Astrocyte (in vitro differentiated cells and primary cell): ENCODE measurements at regions not wholly inside any gene's neighbourhood (a gene's known extent, or its start where the extent isn't known, plus 50 kb on each side); places are given as distances from the start of the nearest gene placed in this dataset.

Source experiments
- EZH2 ChIP-seq: IDR thresholded peaks from 2 replicates; pipeline ENCODE4 v1.6.1; 2012; ENCODE audit warnings: mild to moderate bottlenecking, low read length, inconsistent platforms; ENCODE audit not compliant: insufficient read depth
- TF ChIP-seq, protein P1 (sequence below): IDR thresholded peaks from 2 replicates; pipeline ENCODE4 v1.5.1; 2011; ENCODE audit warnings: low read depth, mild to moderate bottlenecking, inconsistent platforms, low read length, moderate library complexity; ENCODE audit not compliant: insufficient read depth

GRCh38 chr4:20386906-20387305, 135.2 kb downstream of the SLIT2 start:
- TF ChIP-seq, protein P1, sequence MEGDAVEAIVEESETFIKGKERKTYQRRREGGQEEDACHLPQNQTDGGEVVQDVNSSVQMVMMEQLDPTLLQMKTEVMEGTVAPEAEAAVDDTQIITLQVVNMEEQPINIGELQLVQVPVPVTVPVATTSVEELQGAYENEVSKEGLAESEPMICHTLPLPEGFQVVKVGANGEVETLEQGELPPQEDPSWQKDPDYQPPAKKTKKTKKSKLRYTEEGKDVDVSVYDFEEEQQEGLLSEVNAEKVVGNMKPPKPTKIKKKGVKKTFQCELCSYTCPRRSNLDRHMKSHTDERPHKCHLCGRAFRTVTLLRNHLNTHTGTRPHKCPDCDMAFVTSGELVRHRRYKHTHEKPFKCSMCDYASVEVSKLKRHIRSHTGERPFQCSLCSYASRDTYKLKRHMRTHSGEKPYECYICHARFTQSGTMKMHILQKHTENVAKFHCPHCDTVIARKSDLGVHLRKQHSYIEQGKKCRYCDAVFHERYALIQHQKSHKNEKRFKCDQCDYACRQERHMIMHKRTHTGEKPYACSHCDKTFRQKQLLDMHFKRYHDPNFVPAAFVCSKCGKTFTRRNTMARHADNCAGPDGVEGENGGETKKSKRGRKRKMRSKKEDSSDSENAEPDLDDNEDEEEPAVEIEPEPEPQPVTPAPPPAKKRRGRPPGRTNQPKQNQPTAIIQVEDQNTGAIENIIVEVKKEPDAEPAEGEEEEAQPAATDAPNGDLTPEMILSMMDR: no peak
- TF ChIP-seq EZH2: no peak
